Fibroblast of villous mesenchyme (primary cell): ENCODE measurements at regions not wholly inside any gene's neighbourhood (a gene's known extent, or its start where the extent isn't known, plus 50 kb on each side); places are given as distances from the start of the nearest gene placed in this dataset.

Source experiments
- DNase-seq: peaks from one replicate; pipeline ENCODE4 v3.0.0-alpha.2; 2010; ENCODE audit warnings: low read depth
- H3K4me3 ChIP-seq: 2 replicates; pipeline ENCODE4 v1.5.1; 2011; ENCODE audit warnings: low read depth, mild to moderate bottlenecking, low read length
- TF ChIP-seq, protein P1 (sequence below): IDR thresholded peaks from 2 replicates; pipeline ENCODE4 v1.5.1; 2012; ENCODE audit warnings: low read depth, mild to moderate bottlenecking, low read length; ENCODE audit not compliant: insufficient read depth

DNA sequence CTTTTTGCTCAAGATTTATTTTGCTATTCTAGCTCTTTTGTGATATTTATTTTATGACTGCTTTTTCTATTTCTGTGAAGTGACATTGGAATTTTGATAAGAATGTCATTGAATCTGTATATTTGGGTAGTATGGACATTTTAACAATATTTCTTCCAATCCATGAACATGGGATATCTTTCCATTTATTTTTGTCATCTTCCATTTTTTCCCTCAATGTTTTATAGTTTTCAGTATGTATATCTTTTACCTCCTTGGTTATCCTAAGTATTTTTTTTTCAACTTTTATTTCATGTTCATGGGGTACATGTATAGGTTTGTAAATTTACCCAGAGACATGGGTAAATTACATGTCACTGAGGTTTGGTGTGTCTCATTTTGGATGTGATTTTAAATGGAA lies 74.1 kb upstream of the PREP start:
- TF ChIP-seq, protein P1, sequence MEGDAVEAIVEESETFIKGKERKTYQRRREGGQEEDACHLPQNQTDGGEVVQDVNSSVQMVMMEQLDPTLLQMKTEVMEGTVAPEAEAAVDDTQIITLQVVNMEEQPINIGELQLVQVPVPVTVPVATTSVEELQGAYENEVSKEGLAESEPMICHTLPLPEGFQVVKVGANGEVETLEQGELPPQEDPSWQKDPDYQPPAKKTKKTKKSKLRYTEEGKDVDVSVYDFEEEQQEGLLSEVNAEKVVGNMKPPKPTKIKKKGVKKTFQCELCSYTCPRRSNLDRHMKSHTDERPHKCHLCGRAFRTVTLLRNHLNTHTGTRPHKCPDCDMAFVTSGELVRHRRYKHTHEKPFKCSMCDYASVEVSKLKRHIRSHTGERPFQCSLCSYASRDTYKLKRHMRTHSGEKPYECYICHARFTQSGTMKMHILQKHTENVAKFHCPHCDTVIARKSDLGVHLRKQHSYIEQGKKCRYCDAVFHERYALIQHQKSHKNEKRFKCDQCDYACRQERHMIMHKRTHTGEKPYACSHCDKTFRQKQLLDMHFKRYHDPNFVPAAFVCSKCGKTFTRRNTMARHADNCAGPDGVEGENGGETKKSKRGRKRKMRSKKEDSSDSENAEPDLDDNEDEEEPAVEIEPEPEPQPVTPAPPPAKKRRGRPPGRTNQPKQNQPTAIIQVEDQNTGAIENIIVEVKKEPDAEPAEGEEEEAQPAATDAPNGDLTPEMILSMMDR: no peak
- DNase-seq: no peak
- no peak overlapping the region for H3K4me3 ChIP-seq

DNA sequence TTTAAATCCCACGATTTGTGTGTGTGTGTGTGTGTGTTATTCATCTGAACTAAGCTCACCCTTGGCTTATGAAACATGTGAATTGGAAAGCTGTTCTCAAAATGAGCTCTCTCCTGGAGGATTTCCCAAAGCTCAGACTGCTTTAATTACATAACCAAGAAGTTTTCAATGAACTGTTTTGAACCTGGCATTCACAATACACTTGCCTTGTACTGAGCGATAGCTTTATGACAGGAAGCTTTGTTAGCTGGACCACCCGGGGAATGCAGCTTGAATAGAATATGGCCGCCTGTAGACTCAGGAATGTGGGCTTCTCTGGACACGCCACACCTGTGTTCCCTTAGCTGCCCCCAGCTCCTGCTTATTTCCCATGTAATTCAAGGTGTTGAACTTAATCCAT lies 71.4 kb upstream of the PREP start:
- TF ChIP-seq, protein P1: no peak
- H3K4me3 ChIP-seq: no peak overlapping the region
- DNase-seq: no peak

DNA sequence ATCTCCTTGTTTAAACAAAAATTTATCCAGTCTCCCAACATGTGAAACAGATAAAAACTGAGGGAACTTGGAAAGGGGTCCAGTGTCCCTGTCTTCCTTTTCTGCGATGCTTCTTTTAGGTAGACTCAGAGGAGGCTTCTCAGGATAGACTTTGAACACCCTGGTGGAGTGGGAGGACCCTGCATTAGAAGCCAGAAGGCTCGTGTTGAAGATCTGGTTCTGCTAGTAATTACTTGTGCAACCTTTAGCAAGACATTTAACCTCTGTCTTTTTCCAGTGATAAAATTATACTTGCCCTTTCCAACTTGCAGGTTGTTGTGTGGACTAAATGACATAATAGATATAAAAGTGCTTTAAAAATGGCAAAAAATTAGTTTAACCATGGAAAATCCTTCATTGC lies 67.1 kb upstream of the PREP start:
- no peak for DNase-seq
- no peak overlapping the region for H3K4me3 ChIP-seq
- TF ChIP-seq, protein P1: no peak

DNA sequence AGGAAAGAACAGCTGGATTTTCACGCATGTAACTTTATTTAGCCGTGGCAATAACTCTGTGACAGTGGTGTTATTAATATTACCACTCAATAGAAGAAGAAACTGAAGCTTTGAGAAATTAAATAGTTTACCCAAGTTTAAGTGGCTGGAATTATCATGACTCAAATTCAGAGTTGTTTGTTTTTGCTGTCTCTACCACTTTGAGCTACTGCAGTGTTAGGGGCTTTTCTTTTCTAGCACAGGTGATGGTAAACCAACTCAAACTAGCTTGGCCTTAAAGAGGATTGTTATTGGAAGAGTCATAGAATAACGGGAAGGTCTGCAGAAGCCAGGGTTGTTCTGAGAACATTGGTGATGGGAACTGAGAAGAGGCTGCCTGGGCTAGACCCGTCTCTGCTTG lies 66.0 kb upstream of the PREP start:
- no peak for DNase-seq
- TF ChIP-seq, protein P1: no peak
- no peak overlapping the region for H3K4me3 ChIP-seq

DNA sequence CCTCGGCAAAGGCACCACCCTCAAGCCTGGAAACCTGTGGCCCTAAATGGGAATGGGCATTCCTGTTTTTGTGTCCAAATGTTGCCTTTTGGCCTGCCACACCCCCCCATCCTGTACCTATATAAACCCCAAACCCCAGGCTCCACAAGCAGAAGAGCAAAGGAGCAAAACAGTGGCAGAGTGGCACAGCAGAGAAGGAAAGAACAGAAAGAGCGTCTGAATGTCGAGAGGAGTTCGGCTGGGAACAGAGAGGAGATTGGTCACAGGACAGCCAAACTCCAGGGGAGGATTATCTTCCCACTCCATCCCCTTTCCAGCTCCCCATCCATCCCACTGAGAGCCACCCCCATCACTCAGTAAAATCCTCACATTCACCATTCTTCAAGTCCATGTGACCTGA lies 58.0 kb upstream of the PREP start:
- no peak for DNase-seq
- TF ChIP-seq, protein P1: no peak
- no peak overlapping the region for H3K4me3 ChIP-seq

DNA sequence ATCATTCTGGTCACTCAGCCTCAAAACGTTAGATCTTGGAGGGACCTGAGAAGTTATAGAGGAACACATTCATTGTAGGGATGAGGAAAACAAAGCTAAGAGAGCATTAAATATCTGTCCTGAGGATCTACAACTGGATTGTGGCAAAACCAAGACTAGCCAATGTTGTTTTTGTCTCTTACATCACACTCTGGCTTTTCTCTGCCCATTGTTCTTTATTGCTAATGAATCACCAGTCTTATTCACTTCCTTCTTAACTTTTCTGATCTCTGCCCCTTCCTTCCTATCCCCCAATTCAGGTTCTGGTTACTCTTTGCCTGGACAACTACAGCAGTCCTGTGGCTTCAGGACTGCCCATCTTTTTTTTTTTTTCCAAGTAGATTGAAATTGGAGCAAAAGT lies 57.0 kb upstream of the PREP start:
- no peak for DNase-seq
- TF ChIP-seq, protein P1: no peak
- no peak overlapping the region for H3K4me3 ChIP-seq

DNA sequence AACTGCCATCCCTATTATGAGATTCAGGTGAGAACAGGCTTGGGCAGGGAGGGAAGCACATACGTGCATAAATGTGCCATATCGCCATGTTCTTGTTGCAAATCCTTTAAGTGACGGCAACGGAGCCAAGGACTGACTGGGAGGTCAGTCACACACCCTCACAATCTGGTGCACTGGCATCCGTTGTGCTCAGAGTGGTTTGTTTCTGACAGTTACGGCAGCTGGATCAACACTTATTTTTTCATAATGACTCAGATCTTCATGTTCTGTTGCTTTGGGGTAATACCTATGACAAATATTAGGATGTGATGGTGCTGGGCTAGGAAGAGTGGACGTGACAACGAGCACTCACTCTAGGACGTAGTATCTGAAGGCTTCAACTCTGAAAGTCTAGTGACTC lies 56.2 kb upstream of the PREP start:
- no peak overlapping the region for H3K4me3 ChIP-seq
- TF ChIP-seq, protein P1: no peak
- no peak for DNase-seq
